ENCODE measurements at regions not wholly inside any gene's neighbourhood (a gene's known extent, or its start where the extent isn't known, plus 50 kb on each side); places are given as distances from the start of the nearest gene placed in this dataset.
A peak's percentile ranks its signal among the peaks of the same experiment; 100 is the strongest.

- DNase-seq, result no peak
Measured at GRCh38 chr5:124841829-124842712, 95.6 kb upstream of the ZNF608 start.

- DNase-seq, result no peak
Measured at GRCh38 chr5:124842725-124843595, 96.5 kb upstream of the ZNF608 start.

- DNase-seq, result no peak
Measured at GRCh38 chr5:124843596-124843899, 97.1 kb upstream of the ZNF608 start.

- DNase-seq, result no peak
Measured at GRCh38 chr5:124844371-124844920, 98.0 kb upstream of the ZNF608 start.

GRCh38 chr5:124847907-124848306 lies 101.5 kb upstream of the ZNF608 start:
- no peak for DNase-seq

GRCh38 chr5:124849774-124850173 lies 103.3 kb upstream of the ZNF608 start:
- no peak for DNase-seq

- DNase-seq, result no peak
Measured at GRCh38 chr5:124856726-124857125, 110.3 kb upstream of the ZNF608 start.

- DNase-seq, result no peak
Measured at GRCh38 chr5:124858612-124859011, 112.2 kb upstream of the ZNF608 start.

GRCh38 chr5:124859027-124859426 lies 112.6 kb upstream of the ZNF608 start:
- peak; percentile 16 for DNase-seq

- DNase-seq, result no peak
Measured at GRCh38 chr5:124859556-124860290, 113.3 kb upstream of the ZNF608 start.

- DNase-seq, result peak; percentile 19
Measured at GRCh38 chr5:124860291-124860655, 113.8 kb upstream of the ZNF608 start.

- DNase-seq, result no peak
Measured at GRCh38 chr5:124865066-124865465, 118.6 kb upstream of the ZNF608 start.

- no peak for DNase-seq
Measured at GRCh38 chr5:124865603-124866354, 119.3 kb upstream of the ZNF608 start.

GRCh38 chr5:124866355-124867136 lies 120.1 kb upstream of the ZNF608 start:
- DNase-seq, result peak; percentile 54

- peak; percentile 91 for DNase-seq
Measured at GRCh38 chr5:124867137-124867704, 120.8 kb upstream of the ZNF608 start.

- DNase-seq, result no peak
Measured at GRCh38 chr5:124868676-124869075, 122.2 kb upstream of the ZNF608 start.

- DNase-seq, result no peak
Measured at GRCh38 chr5:124869426-124870033, 123.1 kb upstream of the ZNF608 start.

GRCh38 chr5:124870070-124870469 lies 123.6 kb upstream of the ZNF608 start:
- DNase-seq, result no peak

- peak; percentile 88 for DNase-seq
Measured at GRCh38 chr5:124871303-124871702, 124.9 kb upstream of the ZNF608 start.

GRCh38 chr5:124872086-124872485 lies 125.6 kb upstream of the ZNF608 start:
- DNase-seq, result no peak

- DNase-seq, result no peak
Measured at GRCh38 chr5:124872615-124873014, 126.2 kb upstream of the ZNF608 start.

All from fibroblast of upper back skin (primary cell).